AML-193 (cell line): ENCODE measurements at regions not wholly inside any gene's neighbourhood (a gene's known extent, or its start where the extent isn't known, plus 50 kb on each side); places are given as distances from the start of the nearest gene placed in this dataset.

Experiments used
- DNase-seq, 2 experiments: peaks; one replicate each; lab custom pipeline; 2025; lab: John Stamatoyannopoulos, UW

- no peak for DNase-seq
Observed at GRCh38 chr4:133869486-133869885, 332.1 kb downstream of the PABPC4L start.

- DNase-seq: no peak
Observed at GRCh38 chr4:133868856-133869255, 332.7 kb downstream of the PABPC4L start.

- no peak for DNase-seq
Observed at GRCh38 chr4:133866328-133866699, 335.3 kb downstream of the PABPC4L start.

GRCh38 chr4:133865612-133866327 is 335.8 kb downstream of the PABPC4L start:
- no peak for DNase-seq

- no peak for DNase-seq
Observed at GRCh38 chr4:133863153-133863552, 338.4 kb downstream of the PABPC4L start.

GRCh38 chr4:133856731-133857355 is 344.7 kb downstream of the PABPC4L start:
- DNase-seq: no peak

- DNase-seq: no peak
Observed at GRCh38 chr4:133855001-133855400, 346.6 kb downstream of the PABPC4L start.

- DNase-seq: peak; percentile 7 to 11
Observed at GRCh38 chr4:133839326-133839725, 362.3 kb downstream of the PABPC4L start.

GRCh38 chr4:133823177-133823576 is 378.4 kb downstream of the PABPC4L start:
- DNase-seq: no peak

GRCh38 chr4:133812954-133813353 is 388.6 kb downstream of the PABPC4L start:
- DNase-seq: no peak

- DNase-seq: no peak
Observed at GRCh38 chr4:133812236-133812635, 389.4 kb downstream of the PABPC4L start.

GRCh38 chr4:133808151-133808550 is 393.4 kb downstream of the PABPC4L start:
- DNase-seq: no peak

- no peak for DNase-seq
Observed at GRCh38 chr4:133803341-133803740, 398.2 kb downstream of the PABPC4L start.

GRCh38 chr4:133802359-133803140 is 399.0 kb downstream of the PABPC4L start:
- no peak for DNase-seq

- no peak for DNase-seq
Observed at GRCh38 chr4:133801883-133802282, 399.7 kb downstream of the PABPC4L start.

GRCh38 chr4:133800966-133801365 is 400.6 kb downstream of the PABPC4L start:
- no peak for DNase-seq

GRCh38 chr4:133799717-133800315 is 401.8 kb downstream of the PABPC4L start:
- no peak for DNase-seq

GRCh38 chr4:133777661-133778060 is 423.9 kb downstream of the PABPC4L start:
- DNase-seq: no peak

GRCh38 chr4:133776961-133777360 is 424.6 kb downstream of the PABPC4L start:
- DNase-seq: no peak

- no peak for DNase-seq
Observed at GRCh38 chr4:133776503-133776902, 425.1 kb downstream of the PABPC4L start.

- DNase-seq: no peak
Observed at GRCh38 chr4:133775881-133776280, 425.7 kb downstream of the PABPC4L start.

GRCh38 chr4:133775469-133775868 is 426.1 kb downstream of the PABPC4L start:
- DNase-seq: no peak

GRCh38 chr4:133759428-133759827 is 442.2 kb downstream of the PABPC4L start:
- DNase-seq: no peak
